H9 (cell line): ENCODE measurements at regions not wholly inside any gene's neighbourhood (a gene's known extent, or its start where the extent isn't known, plus 50 kb on each side); places are given as distances from the start of the nearest gene placed in this dataset.

Experiments used
- DNase-seq: peaks from one replicate; pipeline ENCODE4 v3.0.0-alpha.2; 2017
- H2AFZ ChIP-seq: one replicate; pipeline ENCODE4 v1.6.1; 2013; ENCODE audit warnings: mild to moderate bottlenecking, low read length, control low read depth, moderate library complexity
- H2AK5ac ChIP-seq: 2 replicates; pipeline ENCODE4 v1.6.1; 2013; ENCODE audit warnings: low read length, control low read depth, mixed read lengths; ENCODE audit not compliant: insufficient read length
- H2BK120ac ChIP-seq: one replicate; pipeline ENCODE4 v1.6.1; 2013; ENCODE audit warnings: low read depth, mild to moderate bottlenecking, low read length, control low read depth, inconsistent platforms; ENCODE audit not compliant: poor library complexity, severe bottlenecking
- H2BK12ac ChIP-seq: 2 replicates; pipeline ENCODE4 v1.6.1; 2013; ENCODE audit warnings: low read length, control low read depth, mixed read lengths, low read depth; ENCODE audit not compliant: insufficient read length
- H2BK15ac ChIP-seq: 2 replicates; pipeline ENCODE4 v1.6.1; 2013; ENCODE audit warnings: low read depth, low read length, control low read depth
- H2BK20ac ChIP-seq: one replicate; pipeline ENCODE4 v1.6.1; 2013; ENCODE audit warnings: low read depth, mild to moderate bottlenecking, low read length, control low read depth, inconsistent platforms; ENCODE audit not compliant: poor library complexity, severe bottlenecking
- H2BK5ac ChIP-seq: 2 replicates; pipeline ENCODE4 v1.6.1; 2013; ENCODE audit warnings: low read length, control low read depth, mixed read lengths; ENCODE audit not compliant: insufficient read length
- H3K14ac ChIP-seq: 2 replicates; pipeline ENCODE4 v1.6.1; 2013; ENCODE audit warnings: low read length, control low read depth; ENCODE audit not compliant: insufficient read depth
- H3K18ac ChIP-seq: 2 replicates; pipeline ENCODE4 v1.6.1; 2013; ENCODE audit warnings: low read depth, mild to moderate bottlenecking, mixed read lengths, low read length, control low read depth; ENCODE audit not compliant: insufficient read length
- H3K23ac ChIP-seq: 2 replicates; pipeline ENCODE4 v1.6.1; 2013; ENCODE audit warnings: low read length, control low read depth, mixed read lengths, low read depth; ENCODE audit not compliant: insufficient read length
- H3K23me2 ChIP-seq: 2 replicates; pipeline ENCODE4 v1.6.1; 2013; ENCODE audit warnings: low read depth, mild to moderate bottlenecking, mixed read lengths, low read length, control low read depth; ENCODE audit not compliant: insufficient read length, poor library complexity, severe bottlenecking
- H3K27ac ChIP-seq: 2 replicates; pipeline ENCODE4 v1.5.1; 2013; ENCODE audit warnings: low read length, control low read depth, mixed read lengths, low read depth; ENCODE audit not compliant: insufficient read length
- H3K27me3 ChIP-seq: 2 replicates; pipeline ENCODE4 v1.6.1; 2013; ENCODE audit warnings: low read length, control low read depth, inconsistent platforms; ENCODE audit not compliant: insufficient read depth
- H3K4ac ChIP-seq: 2 replicates; pipeline ENCODE4 v1.6.1; 2013; ENCODE audit warnings: low read depth, mild to moderate bottlenecking, control low read depth, inconsistent platforms, low read length, moderate library complexity
- H3K4me1 ChIP-seq: 2 replicates; pipeline ENCODE4 v1.6.1; 2013; ENCODE audit warnings: low read length, control low read depth, inconsistent platforms; ENCODE audit not compliant: insufficient read depth
- H3K4me2 ChIP-seq: 2 replicates; pipeline ENCODE4 v1.6.1; 2013; ENCODE audit warnings: low read length, control low read depth, mixed read lengths; ENCODE audit not compliant: insufficient read length, insufficient read depth
- H3K56ac ChIP-seq: 2 replicates; pipeline ENCODE4 v1.6.1; 2013; ENCODE audit warnings: low read depth, mild to moderate bottlenecking, mixed read lengths, low read length, control low read depth; ENCODE audit not compliant: insufficient read length
- H3K79me1 ChIP-seq: 2 replicates; pipeline ENCODE4 v1.6.1; 2013; ENCODE audit warnings: low read depth, mild to moderate bottlenecking, moderate library complexity, low read length, control low read depth, inconsistent platforms; ENCODE audit not compliant: insufficient read depth, poor library complexity, severe bottlenecking
- H3K79me2 ChIP-seq: 2 replicates; pipeline ENCODE4 v1.6.1; 2013; ENCODE audit warnings: low read length, control low read depth, inconsistent platforms; ENCODE audit not compliant: insufficient read depth
- H3K9ac ChIP-seq: 2 replicates; pipeline ENCODE4 v1.6.1; 2013; ENCODE audit warnings: low read length, control low read depth, mixed read lengths; ENCODE audit not compliant: insufficient read length; ENCODE audit errors: extremely low read depth
- H3K9me3 ChIP-seq: one replicate; pipeline ENCODE4 v1.6.1; 2013; ENCODE audit warnings: low read depth, low read length, inconsistent platforms; ENCODE audit not compliant: control insufficient read depth
- H3T11ph ChIP-seq: one replicate; pipeline ENCODE4 v1.6.1; 2013; ENCODE audit warnings: mild to moderate bottlenecking, low read length, control low read depth, inconsistent platforms
- H4K20me1 ChIP-seq: one replicate; pipeline ENCODE4 v1.6.1; 2013; ENCODE audit not compliant: control insufficient read depth, insufficient read length, insufficient read depth
- H4K5ac ChIP-seq: 2 replicates; pipeline ENCODE4 v1.6.1; 2013; ENCODE audit warnings: low read depth, mild to moderate bottlenecking, mixed read lengths, low read length, control low read depth; ENCODE audit not compliant: insufficient read length
- H4K8ac ChIP-seq: replicated peaks from 2 replicates; pipeline ENCODE4 v1.6.1; 2013; ENCODE audit warnings: low read length, control low read depth, mixed read lengths, low read depth; ENCODE audit not compliant: insufficient read length
- H4K91ac ChIP-seq: 2 replicates; pipeline ENCODE4 v1.6.1; 2013; ENCODE audit warnings: low read depth, mild to moderate bottlenecking, moderate library complexity, mixed read lengths, low read length, control low read depth; ENCODE audit not compliant: insufficient read length
- H3K27ac Mint-ChIP-seq, 3 experiments: 2 replicates in 2 of 3; 3 replicates in 1 of 3; pipeline ENCODE4 v1.8.0; 2020 to 2021; ENCODE audit warnings: mixed read lengths in 3 of 3, mild to moderate bottlenecking in 1 of 3, moderate library complexity in 1 of 3
- H3K27me3 Mint-ChIP-seq: 2 replicates; pipeline ENCODE4 v1.8.0; 2021; ENCODE audit warnings: low read depth, mild to moderate bottlenecking, moderate library complexity, mixed read lengths
- H3K36me3 Mint-ChIP-seq, 3 experiments: 2 replicates in 2 of 3; 3 replicates in 1 of 3; pipeline ENCODE4 v1.8.0; 2020 to 2021; ENCODE audit warnings: low read depth in 3 of 3, mixed read lengths in 3 of 3; ENCODE audit not compliant: insufficient read depth in 1 of 3
- H3K4me1 Mint-ChIP-seq, 2 experiments: 2 replicates each; pipeline ENCODE4 v1.8.0; 2020; ENCODE audit warnings: mixed read lengths in 2 of 2
- H3K4me3 Mint-ChIP-seq, 2 experiments: 2 replicates in 1 of 2; 3 replicates in 1 of 2; pipeline ENCODE4 v1.8.0; 2020 to 2021; ENCODE audit warnings: mild to moderate bottlenecking in 2 of 2, mixed read lengths in 2 of 2, moderate library complexity in 1 of 2
- H3K9me3 Mint-ChIP-seq, 2 experiments: 2 replicates in 1 of 2; 3 replicates in 1 of 2; pipeline ENCODE4 v1.8.0; 2020; ENCODE audit warnings: mild to moderate bottlenecking in 2 of 2, mixed read lengths in 2 of 2, moderate library complexity in 1 of 2
- CTCF ChIP-seq: fragments of 200-600 bp; sonication (generic); conservative IDR thresholded peaks from 3 replicates; pipeline ENCODE4 v1.8.0; 2021; ENCODE audit warnings: antibody characterized with exemption, mild to moderate bottlenecking
- WGBS: extraction: QIAGEN DNeasy Blood & Tissue Kit; methylation state at CpG from one replicate; pipeline ENCODE4 v1.1.7; 2013; ENCODE audit warnings: missing lambda C conversion rate, low lambda C conversion rate, mixed read lengths; ENCODE audit not compliant: insufficient read length; ENCODE audit errors: extremely low coverage; 5-methylcytosine and 5-hydroxymethylcytosine counted together

GRCh38 chr22:49241174-49241851, 586.4 kb downstream of the BRD1 start:
- no peak overlapping the region for H2AFZ ChIP-seq
- H3K27me3 Mint-ChIP-seq = peaks cover 9% of the 10 kb centered on the region

More at GRCh38 chr22:49241174-49241851, 586.4 kb downstream of the BRD1 start:
- Histone ChIP-seq H2BK12ac (no peak overlapping the region), H4K5ac (no peak overlapping the region), H3K9me3 (no peaks in the 10 kb centered on the region), H2BK20ac (no peak overlapping the region), H3K56ac (no peak overlapping the region), H3K23me2 (no peaks in the 10 kb centered on the region), H3K14ac (no peak overlapping the region; the same call in 1 of the 2 replicates), H3K79me2 (no peaks in the 10 kb centered on the region), H3K9ac (no peak overlapping the region), H3K79me1 (no peaks in the 10 kb centered on the region), H4K20me1 (no peaks in the 10 kb centered on the region), H3T11ph (no peak overlapping the region), H3K4ac (no peak overlapping the region), H2BK120ac (no peak overlapping the region), H2AK5ac (no peak overlapping the region), H3K18ac (no peak overlapping the region), H3K4me1 (no peaks in the 10 kb centered on the region), H3K27ac (no peak overlapping the region), H2BK15ac (no peak overlapping the region; the same call in 1 of the 2 replicates), H3K4me2 (no peak overlapping the region), H4K91ac (no peak overlapping the region), H3K23ac (no peak overlapping the region), H4K8ac (no peak overlapping the region), H2BK5ac (no peak overlapping the region), H3K27me3 (no peaks in the 10 kb centered on the region; the same call in 1 of the 2 replicates)
- H3K4me1 Mint-ChIP-seq = peaks cover 0 to under 1% of the 10 kb centered on the region in 2 experiments; a peak in 1 of 4 replicates
- peak; percentile 16 for DNase-seq
- H3K9me3 Mint-ChIP-seq = peaks cover 0 to 7% of the 10 kb centered on the region in 2 experiments; a peak in 2 of 5 replicates
- H3K36me3 Mint-ChIP-seq = no peaks in the 10 kb centered on the region
- H3K27ac Mint-ChIP-seq = no peak overlapping the region; a peak in 1 of 7 replicates
- H3K4me3 Mint-ChIP-seq = no peak overlapping the region
- TF ChIP-seq CTCF = no peak
- no CpG with 5 or more reads among the region's 31 CpGs for WGBS
